ENCODE measurements at regions not wholly inside any gene's neighbourhood (a gene's known extent, or its start where the extent isn't known, plus 50 kb on each side); places are given as distances from the start of the nearest gene placed in this dataset.
"Not testable (repeated sequence)": the region's sequence is repeated elsewhere in the genome, so short reads cannot be mapped to it uniquely, and the experiment has no call there.

DNA sequence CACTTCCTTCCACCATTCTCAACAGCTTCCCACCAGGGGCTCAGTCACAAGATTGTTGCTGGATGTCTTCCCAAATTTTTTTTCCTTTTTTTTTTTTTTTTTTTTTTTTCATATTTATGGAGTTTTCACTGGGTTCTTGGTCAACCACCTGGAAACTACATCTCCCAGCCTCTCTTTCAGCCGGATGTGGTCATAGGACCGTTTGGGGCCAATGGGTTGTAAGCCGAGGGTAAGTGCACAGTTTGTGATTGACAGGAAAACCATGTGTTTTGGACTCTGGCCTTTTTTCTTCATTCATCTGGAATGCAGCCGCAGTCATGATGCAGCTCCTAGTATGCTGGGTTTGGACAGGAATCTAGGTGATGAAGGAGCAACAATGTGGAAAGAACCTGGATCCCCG is 337.1 kb upstream of the FOXK1 start:
- TF ChIP-seq, protein P1, sequence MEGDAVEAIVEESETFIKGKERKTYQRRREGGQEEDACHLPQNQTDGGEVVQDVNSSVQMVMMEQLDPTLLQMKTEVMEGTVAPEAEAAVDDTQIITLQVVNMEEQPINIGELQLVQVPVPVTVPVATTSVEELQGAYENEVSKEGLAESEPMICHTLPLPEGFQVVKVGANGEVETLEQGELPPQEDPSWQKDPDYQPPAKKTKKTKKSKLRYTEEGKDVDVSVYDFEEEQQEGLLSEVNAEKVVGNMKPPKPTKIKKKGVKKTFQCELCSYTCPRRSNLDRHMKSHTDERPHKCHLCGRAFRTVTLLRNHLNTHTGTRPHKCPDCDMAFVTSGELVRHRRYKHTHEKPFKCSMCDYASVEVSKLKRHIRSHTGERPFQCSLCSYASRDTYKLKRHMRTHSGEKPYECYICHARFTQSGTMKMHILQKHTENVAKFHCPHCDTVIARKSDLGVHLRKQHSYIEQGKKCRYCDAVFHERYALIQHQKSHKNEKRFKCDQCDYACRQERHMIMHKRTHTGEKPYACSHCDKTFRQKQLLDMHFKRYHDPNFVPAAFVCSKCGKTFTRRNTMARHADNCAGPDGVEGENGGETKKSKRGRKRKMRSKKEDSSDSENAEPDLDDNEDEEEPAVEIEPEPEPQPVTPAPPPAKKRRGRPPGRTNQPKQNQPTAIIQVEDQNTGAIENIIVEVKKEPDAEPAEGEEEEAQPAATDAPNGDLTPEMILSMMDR (IDR thresholded peaks at IDR 0.05): no peak
- no peak for TF ChIP-seq POLR2A (IDR thresholded peaks at IDR 0.05)
- TF ChIP-seq POLR2AphosphoS5 (IDR thresholded peaks at IDR 0.05): no peak
- no peak overlapping the region for H3K27ac ChIP-seq
- H3K4me3 ChIP-seq: no peak overlapping the region
- no peak for DNase-seq (ENCODE audit: low spot score in 2 of 2)
- H3K27me3 ChIP-seq: no peaks in the 10 kb centered on the region
- intact Hi-C loops (cut with DNase I; ENCODE audit: low total_unique reads): no loop called here
- peaks cover 13 to 27% of the 10 kb centered on the region in 2 donors for H3K9me3 ChIP-seq
- H3K4me1 ChIP-seq: no peaks in the 10 kb centered on the region
- H3K36me3 ChIP-seq: no peaks in the 10 kb centered on the region

DNA sequence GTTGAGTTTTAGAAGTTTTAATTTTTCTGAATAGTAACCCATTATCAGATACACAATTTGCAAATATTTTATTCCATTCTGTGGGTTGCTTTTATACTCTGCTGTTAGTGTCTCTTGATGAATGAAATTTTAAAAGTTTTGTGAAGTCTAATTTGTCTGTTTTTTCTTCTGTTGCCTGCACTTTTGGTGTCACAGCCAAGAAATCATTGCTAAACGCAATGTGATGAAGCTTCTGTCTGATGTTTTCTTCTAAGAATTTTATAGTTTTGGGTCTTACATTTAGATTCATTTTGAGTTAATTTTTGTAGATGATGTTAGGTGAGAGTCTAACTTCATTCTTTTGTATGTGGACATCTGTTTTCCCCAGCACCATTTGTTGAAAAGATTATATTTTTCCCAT is 330.0 kb upstream of the FOXK1 start:
- Histone ChIP-seq H3K36me3 (no peaks in the 10 kb centered on the region), H3K4me1 (no peaks in the 10 kb centered on the region), H3K4me3 (no peak overlapping the region), H3K9me3 (peaks cover 0 to 9% of the 10 kb centered on the region in 2 donors), H3K27ac (no peak overlapping the region), H3K27me3 (no peaks in the 10 kb centered on the region)
- intact Hi-C loops (cut with DNase I; ENCODE audit: low total_unique reads): no loop called here
- TF ChIP-seq POLR2AphosphoS5 (IDR thresholded peaks at IDR 0.05) (no peak), POLR2A (IDR thresholded peaks at IDR 0.05) (no peak)
- TF ChIP-seq, protein P1 (IDR thresholded peaks at IDR 0.05): no peak
- no peak for DNase-seq (ENCODE audit: low spot score in 2 of 2)

DNA sequence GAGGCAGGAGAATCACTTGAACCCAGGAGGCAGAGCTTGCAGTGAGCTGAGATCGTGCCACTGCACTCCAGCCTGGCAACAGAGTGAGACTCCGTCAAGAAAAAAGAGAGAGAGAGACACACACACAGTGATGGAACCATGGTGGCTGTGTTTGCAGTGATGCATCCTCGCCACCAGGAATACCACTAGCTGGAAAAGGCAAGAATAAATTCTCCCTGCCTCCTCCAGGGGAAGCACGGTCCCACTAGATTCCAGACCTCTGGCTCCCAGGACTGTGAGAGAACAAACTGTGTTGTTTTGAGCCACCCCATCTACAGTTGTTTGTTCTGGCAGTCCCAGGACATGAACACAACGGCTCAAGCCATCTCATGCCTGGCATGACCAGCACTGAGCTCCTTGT is 320.3 kb upstream of the FOXK1 start:
- H3K9me3 ChIP-seq: no peaks in the 10 kb centered on the region
- no peak for DNase-seq (ENCODE audit: low spot score in 2 of 2)
- H3K4me1 ChIP-seq: no peaks in the 10 kb centered on the region
- H3K27ac ChIP-seq: no peak overlapping the region
- no peak overlapping the region for H3K4me3 ChIP-seq
- TF ChIP-seq POLR2AphosphoS5 (IDR thresholded peaks at IDR 0.05): no peak
- TF ChIP-seq, protein P1 (IDR thresholded peaks at IDR 0.05): no peak
- H3K36me3 ChIP-seq: no peaks in the 10 kb centered on the region
- H3K27me3 ChIP-seq: peaks cover 0 to 5% of the 10 kb centered on the region in 2 donors
- intact Hi-C loops (cut with DNase I; ENCODE audit: low total_unique reads): no loop called here

DNA sequence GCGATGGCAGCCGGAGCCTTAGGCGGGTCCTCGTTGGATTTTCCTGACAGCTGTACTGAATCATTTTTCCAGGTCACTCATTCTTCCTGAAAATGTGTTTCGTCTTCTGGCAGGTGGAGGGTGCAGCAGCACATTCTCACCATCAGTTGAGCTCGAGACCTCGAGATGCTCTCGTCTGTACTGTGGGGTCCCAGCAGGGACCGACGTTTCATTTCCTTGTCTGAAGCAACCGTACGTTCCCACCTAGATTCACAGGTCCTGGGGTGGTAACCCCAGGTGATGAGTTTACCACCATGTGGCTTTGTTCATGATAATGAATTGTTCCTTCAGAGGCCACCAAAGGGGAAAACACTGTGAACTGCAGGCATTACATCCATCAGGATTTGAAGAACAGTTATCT is 298.5 kb upstream of the FOXK1 start:
- TF ChIP-seq POLR2AphosphoS5 (IDR thresholded peaks at IDR 0.05): no peak
- Histone ChIP-seq H3K27me3 (no peaks in the 10 kb centered on the region), H3K9me3 (peaks cover 2 to 12% of the 10 kb centered on the region in 2 donors), H3K36me3 (no peaks in the 10 kb centered on the region), H3K4me3 (no peak overlapping the region), H3K4me1 (no peaks in the 10 kb centered on the region), H3K27ac (no peak overlapping the region)
- intact Hi-C loops (cut with DNase I; ENCODE audit: low total_unique reads): loop anchor here (5.0 kb wide), 1 partner anchor 819 kb away; no protein-coding TSS in a partner anchor
- DNase-seq (ENCODE audit: low spot score in 2 of 2): no peak

DNA sequence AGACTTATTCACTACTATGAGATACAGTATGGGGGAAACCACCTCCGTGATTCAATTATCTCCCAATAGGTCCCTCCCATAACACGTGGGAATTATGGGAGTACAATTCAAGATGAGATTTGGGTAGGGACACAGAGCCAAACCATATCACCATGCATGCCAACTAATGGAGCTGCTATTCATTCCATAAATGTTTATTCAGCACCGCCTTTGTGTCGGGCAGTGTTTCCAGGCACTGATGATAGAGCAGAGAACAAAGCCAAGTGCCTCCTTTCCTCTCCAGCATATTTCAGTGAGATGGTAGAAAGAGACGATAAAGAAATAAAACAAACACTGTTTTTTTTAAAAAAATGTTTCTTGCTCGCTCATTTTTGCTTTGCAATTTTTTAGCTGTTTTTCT is 295.9 kb upstream of the FOXK1 start:
- Histone ChIP-seq H3K4me1 (no peaks in the 10 kb centered on the region), H3K36me3 (no peaks in the 10 kb centered on the region), H3K27ac (no peak overlapping the region), H3K4me3 (no peak overlapping the region), H3K27me3 (no peaks in the 10 kb centered on the region), H3K9me3 (no peaks in the 10 kb centered on the region)
- intact Hi-C loops (cut with DNase I; ENCODE audit: low total_unique reads): no loop called here
- TF ChIP-seq, protein P1 (IDR thresholded peaks at IDR 0.05): no peak
- TF ChIP-seq POLR2A (IDR thresholded peaks at IDR 0.05) (no peak), POLR2AphosphoS5 (IDR thresholded peaks at IDR 0.05) (no peak)
- no peak for DNase-seq (ENCODE audit: low spot score in 2 of 2)

DNA sequence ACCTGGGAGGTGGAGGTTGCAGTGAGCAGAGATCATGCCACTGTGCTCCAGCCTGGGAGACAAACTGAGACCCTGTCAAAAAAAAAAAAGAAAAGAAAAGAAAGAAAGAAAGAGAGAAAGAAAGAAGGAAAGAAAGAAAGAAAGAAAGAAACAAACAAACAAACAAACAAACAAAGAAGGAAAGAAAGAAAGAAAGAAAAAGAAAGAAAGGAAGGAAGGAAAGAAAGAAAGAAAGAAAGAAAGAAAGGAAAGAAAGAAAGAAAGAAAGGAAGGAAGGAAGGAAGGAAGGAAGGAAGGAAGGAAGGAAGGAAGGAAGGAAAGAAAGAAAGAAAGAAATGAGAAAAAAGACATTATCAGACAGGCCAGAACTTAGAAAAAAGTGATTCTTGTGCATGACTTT is 291.0 kb upstream of the FOXK1 start:
- H3K4me1 ChIP-seq; DNase-seq (ENCODE audit: low spot score in 2 of 2); H3K4me3 ChIP-seq; H3K27me3 ChIP-seq; intact Hi-C loops (cut with DNase I; ENCODE audit: low total_unique reads); H3K36me3 ChIP-seq; H3K27ac ChIP-seq; H3K9me3 ChIP-seq: not testable (repeated sequence)

Measured in breast epithelium (tissue), 4 donors.